Pancreas (tissue), 10 donors: ENCODE measurements at regions not wholly inside any gene's neighbourhood (a gene's known extent, or its start where the extent isn't known, plus 50 kb on each side); places are given as distances from the start of the nearest gene placed in this dataset.
"Not testable (repeated sequence)": the region's sequence is repeated elsewhere in the genome, so short reads cannot be mapped to it uniquely, and the experiment has no call there.

ENCODE experiments used
- ATAC-seq, 4 donors: fragments of 200-7000 bp; cut with Tn5 transposase; one replicate each; pipeline versions ENCODE4 v1.8.0 to v1.9.1; 2020; ENCODE audit warnings: mild to moderate bottlenecking in 4 of 4, moderate library complexity in 4 of 4
- DNase-seq, 6 donors: peaks; one replicate each; pipeline ENCODE4 v3.0.0-alpha.2; 2020
- FAIRE-seq: peaks from 2 replicates; lab custom pipeline; 2012; peaks lifted over from hg19 to GRCh38; lab: Jason Lieb, UNC
- H3K27ac ChIP-seq, 4 donors: fragments of 200-600 bp; sonication (generic); 1 replicate in 3 of 4; 2 replicates in 1 of 4; pipeline versions ENCODE4 v1.5.0 to v1.8.0; 2020
- H3K27me3 ChIP-seq, 4 donors: fragments of 200-600 bp; one replicate each; pipeline ENCODE4 v1.8.0; 2021
- H3K36me3 ChIP-seq, 3 donors: fragments of 200-600 bp; sonication (generic) in 1 of 3; one replicate each; pipeline versions ENCODE4 v1.5.0 to v1.8.0; 2020 to 2021
- H3K4me1 ChIP-seq, 3 donors: fragments of 200-600 bp; one replicate each; pipeline ENCODE4 v1.8.0; 2021
- H3K4me3 ChIP-seq, 4 donors: fragments of 200-600 bp; sonication (generic) in 2 of 4; one replicate each; pipeline versions ENCODE4 v1.5.0 to v1.8.0; 2020 to 2021
- H3K9me3 ChIP-seq, 4 donors: fragments of 200-600 bp; one replicate each; pipeline ENCODE4 v1.8.0; 2021
- WGBS, 2 donors: extraction: QIAGEN DNeasy Blood & Tissue Kit; methylation state at CpG; one replicate each; pipeline ENCODE4 v1.1.7; 2013; 5-methylcytosine and 5-hydroxymethylcytosine counted together
- intact Hi-C, 3 donors: fragments of 100-400 bp; cut with DNase I; formaldehyde crosslinking; loops; one replicate each; pipeline versions ENCODE4 v1.11.1 to v1.14.2; 2022
- donor health status: healthy with polysubstance abuse.
- donor health status: DM: no; HTN: no; CAD: no; lungs with moderate emphysema.
- donor health status: DM: no; HTN: no; CAD: no.
- donor health status: control.
- donor health status: control.
- donor health status: Bipolar disorder and iron deficiency.
- donor health status: DM: yes; HTN: yes; CAD: no.
- donor health status: DM: no; HTN: no; CAD: no.
- donor health status: DM: no; HTN: no; CAD: no.
- donor health status: DM: yes; HTN: yes; CAD: no.

GRCh38 chr4:4031446-4032135, 195.1 kb downstream of the OTOP1 start:
- H3K36me3 ChIP-seq, DNase-seq, ATAC-seq, H3K9me3 ChIP-seq, intact Hi-C loops, H3K27ac ChIP-seq, H3K27me3 ChIP-seq, FAIRE-seq, H3K4me3 ChIP-seq, H3K4me1 ChIP-seq: not testable (repeated sequence)
- WGBS, 2 donors = 68 to 72% methylated on average over 8 of the region's 8 CpGs

- ATAC-seq, H3K9me3 ChIP-seq, H3K4me1 ChIP-seq, H3K4me3 ChIP-seq, H3K27ac ChIP-seq, FAIRE-seq, DNase-seq, intact Hi-C loops, H3K27me3 ChIP-seq, H3K36me3 ChIP-seq: not testable (repeated sequence)
- 65 to 66% methylated on average over 9 of the region's 9 CpGs for WGBS, 2 donors
These were observed 194.4 kb downstream of the OTOP1 start for GRCh38 chr4:4032364-4032763.

- 36 to 50% methylated on average over 19 of the region's 19 CpGs for WGBS, 2 donors
- H3K4me3 ChIP-seq, FAIRE-seq, H3K27me3 ChIP-seq, H3K27ac ChIP-seq, ATAC-seq, H3K9me3 ChIP-seq, intact Hi-C loops, H3K36me3 ChIP-seq, H3K4me1 ChIP-seq, DNase-seq: not testable (repeated sequence)
These were observed 193.7 kb downstream of the OTOP1 start for GRCh38 chr4:4032801-4033605.

- ATAC-seq, H3K27ac ChIP-seq, DNase-seq, H3K4me3 ChIP-seq, intact Hi-C loops, H3K36me3 ChIP-seq, FAIRE-seq, H3K4me1 ChIP-seq, H3K9me3 ChIP-seq, H3K27me3 ChIP-seq: not testable (repeated sequence)
- WGBS, 2 donors = 73 to 77% methylated on average over 9 of the region's 9 CpGs
These were observed 189.2 kb downstream of the OTOP1 start for GRCh38 chr4:4037399-4038138.

GRCh38 chr4:4045823-4046222, 180.9 kb downstream of the OTOP1 start:
- FAIRE-seq, H3K4me1 ChIP-seq, H3K9me3 ChIP-seq, ATAC-seq, H3K27ac ChIP-seq, H3K27me3 ChIP-seq, H3K36me3 ChIP-seq, H3K4me3 ChIP-seq, DNase-seq, intact Hi-C loops: not testable (repeated sequence)
- 18 to 24% methylated on average over 3 of the region's 3 CpGs for WGBS, 2 donors

- 51 to 57% methylated on average over 4 to 5 of the region's 5 CpGs for WGBS, 2 donors
- H3K4me1 ChIP-seq, FAIRE-seq: not testable (repeated sequence)
These were observed 180.0 kb downstream of the OTOP1 start for GRCh38 chr4:4046686-4047085.

GRCh38 chr4:4047202-4047601, 179.5 kb downstream of the OTOP1 start:
- DNase-seq, H3K9me3 ChIP-seq, H3K27ac ChIP-seq, H3K36me3 ChIP-seq, H3K4me3 ChIP-seq, ATAC-seq, FAIRE-seq, H3K27me3 ChIP-seq, intact Hi-C loops, H3K4me1 ChIP-seq: not testable (repeated sequence)
- 54 to 67% methylated on average over 11 to 12 of the region's 12 CpGs for WGBS, 2 donors

More at GRCh38 chr4:4046686-4047085, 180.0 kb downstream of the OTOP1 start:
- DNase-seq, ATAC-seq, H3K27ac ChIP-seq, H3K9me3 ChIP-seq, H3K36me3 ChIP-seq, H3K27me3 ChIP-seq, H3K4me3 ChIP-seq, intact Hi-C loops: not testable (repeated sequence)

- H3K27me3 ChIP-seq, H3K27ac ChIP-seq, FAIRE-seq, DNase-seq, H3K4me3 ChIP-seq, H3K4me1 ChIP-seq, H3K36me3 ChIP-seq, ATAC-seq, H3K9me3 ChIP-seq, intact Hi-C loops: not testable (repeated sequence)
- WGBS, 2 donors = 33 to 35% methylated on average over 8 of the region's 8 CpGs
These were observed 178.5 kb downstream of the OTOP1 start for GRCh38 chr4:4048227-4048626.

- DNase-seq, H3K9me3 ChIP-seq, H3K36me3 ChIP-seq, FAIRE-seq, H3K27me3 ChIP-seq, ATAC-seq, H3K4me1 ChIP-seq, H3K4me3 ChIP-seq, intact Hi-C loops, H3K27ac ChIP-seq: not testable (repeated sequence)
- WGBS, 2 donors = 86 to 91% methylated on average over 3 of the region's 3 CpGs
These were observed 175.9 kb downstream of the OTOP1 start for GRCh38 chr4:4050781-4051180.

- H3K36me3 ChIP-seq, intact Hi-C loops, H3K4me1 ChIP-seq, DNase-seq, H3K27ac ChIP-seq, H3K9me3 ChIP-seq, ATAC-seq, H3K4me3 ChIP-seq, H3K27me3 ChIP-seq, FAIRE-seq: not testable (repeated sequence)
- 63 to 71% methylated on average over 2 of the region's 2 CpGs for WGBS, 2 donors
These were observed 173.8 kb downstream of the OTOP1 start for GRCh38 chr4:4052933-4053332.

- WGBS, 2 donors = 79 to 80% methylated on average over 2 of the region's 3 CpGs
- H3K9me3 ChIP-seq, H3K27ac ChIP-seq, intact Hi-C loops, H3K4me1 ChIP-seq, DNase-seq, ATAC-seq, H3K4me3 ChIP-seq, H3K27me3 ChIP-seq, H3K36me3 ChIP-seq, FAIRE-seq: not testable (repeated sequence)
These were observed 169.5 kb downstream of the OTOP1 start for GRCh38 chr4:4057226-4057625.
